HG03139 (cell line): ENCODE measurements at regions not wholly inside any gene's neighbourhood (a gene's known extent, or its start where the extent isn't known, plus 50 kb on each side); places are given as distances from the start of the nearest gene placed in this dataset.
"Not testable (repeated sequence)": the region's sequence is repeated elsewhere in the genome, so short reads cannot be mapped to it uniquely, and the experiment has no call there.

ENCODE experiments used
- ATAC-seq: cut with Tn5 transposase; IDR thresholded peaks from one replicate; pipeline ENCODE4 v1.9.1; 2021; ENCODE audit not compliant: unreplicated experiment

GRCh38 chr3:101946906-101947305 is 97.6 kb downstream of the NFKBIZ start:
- ATAC-seq, result no peak

- ATAC-seq, result peak; percentile 88
These were observed 101.2 kb downstream of the NFKBIZ start for GRCh38 chr3:101950510-101950909.

- no peak for ATAC-seq
These were observed 101.8 kb downstream of the NFKBIZ start for GRCh38 chr3:101950985-101951733.

GRCh38 chr3:101954361-101954760 is 105.0 kb downstream of the NFKBIZ start:
- no peak for ATAC-seq

- no peak for ATAC-seq
These were observed 105.6 kb downstream of the NFKBIZ start for GRCh38 chr3:101954936-101955335.

GRCh38 chr3:101962055-101962454 is 112.7 kb downstream of the NFKBIZ start:
- ATAC-seq, result no peak

GRCh38 chr3:101963902-101964362 is 114.6 kb downstream of the NFKBIZ start:
- no peak for ATAC-seq

GRCh38 chr3:101964861-101965260 is 115.5 kb downstream of the NFKBIZ start:
- ATAC-seq, result no peak

GRCh38 chr3:101966226-101966625 is 116.9 kb downstream of the NFKBIZ start:
- no peak for ATAC-seq

GRCh38 chr3:101970212-101970611 is 120.9 kb downstream of the NFKBIZ start:
- ATAC-seq, result no peak

- ATAC-seq, result no peak
These were observed 121.6 kb downstream of the NFKBIZ start for GRCh38 chr3:101970905-101971304.

- no peak for ATAC-seq
These were observed 123.3 kb downstream of the NFKBIZ start for GRCh38 chr3:101972430-101973162.

GRCh38 chr3:101973163-101973505 is 123.8 kb downstream of the NFKBIZ start:
- ATAC-seq, result no peak

- ATAC-seq, result not testable (repeated sequence)
These were observed 126.1 kb downstream of the NFKBIZ start for GRCh38 chr3:101975415-101975814.

GRCh38 chr3:101976473-101976872 is 127.2 kb downstream of the NFKBIZ start:
- ATAC-seq, result peak; percentile 87

- ATAC-seq, result no peak
These were observed 129.0 kb downstream of the NFKBIZ start for GRCh38 chr3:101978348-101978747.

- ATAC-seq, result no peak
These were observed 129.7 kb downstream of the NFKBIZ start for GRCh38 chr3:101979033-101979432.

- ATAC-seq, result no peak
These were observed 135.0 kb downstream of the NFKBIZ start for GRCh38 chr3:101984356-101984755.

GRCh38 chr3:101988596-101988995 is 139.3 kb downstream of the NFKBIZ start:
- ATAC-seq, result peak; percentile 27

- ATAC-seq, result no peak
These were observed 140.4 kb downstream of the NFKBIZ start for GRCh38 chr3:101989578-101990200.

- ATAC-seq, result no peak
These were observed 143.5 kb downstream of the NFKBIZ start for GRCh38 chr3:101992863-101993262.

- no peak for ATAC-seq
These were observed 145.1 kb downstream of the NFKBIZ start for GRCh38 chr3:101994386-101994785.
